ENCODE measurements at regions not wholly inside any gene's neighbourhood (a gene's known extent, or its start where the extent isn't known, plus 50 kb on each side); places are given as distances from the start of the nearest gene placed in this dataset.
"Not testable (repeated sequence)": the region's sequence is repeated elsewhere in the genome, so short reads cannot be mapped to it uniquely, and the experiment has no call there.

DNA sequence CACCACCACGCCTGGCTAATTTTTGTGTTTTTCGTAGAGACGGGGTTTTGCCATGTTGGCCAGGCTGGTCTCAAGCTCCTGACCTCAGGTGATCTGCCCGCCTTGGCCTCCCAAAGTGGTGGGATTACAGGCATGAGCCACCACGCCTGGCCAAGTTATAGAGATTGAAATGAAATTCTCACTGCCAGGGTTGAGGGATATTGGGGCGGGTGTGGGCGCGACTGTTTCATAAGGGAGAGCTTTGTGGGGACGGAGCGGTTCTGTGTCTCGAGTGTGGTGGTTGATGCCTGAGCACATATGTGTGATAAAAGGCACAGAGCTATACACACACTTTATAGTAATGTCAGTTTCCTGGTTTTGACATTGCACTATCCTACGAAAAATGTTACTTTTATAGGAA, 361.0 kb upstream of the HS6ST1 start:
- TF ChIP-seq, protein P1, sequence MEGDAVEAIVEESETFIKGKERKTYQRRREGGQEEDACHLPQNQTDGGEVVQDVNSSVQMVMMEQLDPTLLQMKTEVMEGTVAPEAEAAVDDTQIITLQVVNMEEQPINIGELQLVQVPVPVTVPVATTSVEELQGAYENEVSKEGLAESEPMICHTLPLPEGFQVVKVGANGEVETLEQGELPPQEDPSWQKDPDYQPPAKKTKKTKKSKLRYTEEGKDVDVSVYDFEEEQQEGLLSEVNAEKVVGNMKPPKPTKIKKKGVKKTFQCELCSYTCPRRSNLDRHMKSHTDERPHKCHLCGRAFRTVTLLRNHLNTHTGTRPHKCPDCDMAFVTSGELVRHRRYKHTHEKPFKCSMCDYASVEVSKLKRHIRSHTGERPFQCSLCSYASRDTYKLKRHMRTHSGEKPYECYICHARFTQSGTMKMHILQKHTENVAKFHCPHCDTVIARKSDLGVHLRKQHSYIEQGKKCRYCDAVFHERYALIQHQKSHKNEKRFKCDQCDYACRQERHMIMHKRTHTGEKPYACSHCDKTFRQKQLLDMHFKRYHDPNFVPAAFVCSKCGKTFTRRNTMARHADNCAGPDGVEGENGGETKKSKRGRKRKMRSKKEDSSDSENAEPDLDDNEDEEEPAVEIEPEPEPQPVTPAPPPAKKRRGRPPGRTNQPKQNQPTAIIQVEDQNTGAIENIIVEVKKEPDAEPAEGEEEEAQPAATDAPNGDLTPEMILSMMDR (conservative IDR thresholded peaks at IDR 0.05; ENCODE audit: low read depth, low read length), result not testable (repeated sequence)
- TF ChIP-seq EZH2 (IDR thresholded peaks at IDR 0.05; ENCODE audit: borderline replicate concordance, low read depth, low read length, poor library complexity, severe bottlenecking), result not testable (repeated sequence)

Measured in A673 (cell line).